Naive thymus-derived CD4-positive, alpha-beta T cell (primary cell): ENCODE measurements at regions not wholly inside any gene's neighbourhood (a gene's known extent, or its start where the extent isn't known, plus 50 kb on each side); places are given as distances from the start of the nearest gene placed in this dataset.

Experiments used
- ATAC-seq: fragments of 150-1000 bp; cut with Tn5 transposase; 2 replicates; pipeline ENCODE4 v1.10.0; 2021; ENCODE audit warnings: mild to moderate bottlenecking, moderate library complexity
- CTCF ChIA-PET: fragments of 350-600 bp; sonication (Branson Sonifier 250); formaldehyde crosslinking; loops from one replicate; lab custom pipeline; 2021; ENCODE audit warnings: antibody characterized with exemption; lab: Charles Lee
- POLR2A ChIA-PET: fragments of 350-600 bp; sonication (Branson Sonifier 250); formaldehyde crosslinking; loops from one replicate; lab custom pipeline; 2021; ENCODE audit warnings: antibody characterized with exemption, inconsistent platforms; lab: Charles Lee
- DNase-seq, 9 donors: peaks; one replicate each; pipeline versions ENCODE4 v3.0.0 to v3.0.0-alpha.2; 2020 to 2022; ENCODE audit warnings: mixed read lengths in 1 of 9
- H3K27ac ChIP-seq: one replicate; pipeline ENCODE4 v1.7.0; 2013; ENCODE audit warnings: mild to moderate bottlenecking, low read depth, low read length, moderate library complexity
- H3K27me3 ChIP-seq, 2 donors: one replicate each; pipeline ENCODE4 v1.7.0; 2013; ENCODE audit warnings: low read length in 2 of 2, mild to moderate bottlenecking in 2 of 2, moderate library complexity in 2 of 2; ENCODE audit not compliant: control insufficient read depth in 2 of 2, insufficient read depth in 2 of 2
- H3K36me3 ChIP-seq, 3 experiments: 1 replicate in 2 of 3; 2 replicates in 1 of 3; pipeline ENCODE4 v1.7.0; 2013; ENCODE audit warnings: low read length in 3 of 3, mild to moderate bottlenecking in 3 of 3, moderate library complexity in 1 of 3; ENCODE audit not compliant: insufficient read depth in 3 of 3, control insufficient read depth in 2 of 3
- H3K4me1 ChIP-seq, 2 donors: one replicate each; pipeline ENCODE4 v1.7.0; 2013; ENCODE audit warnings: low read length in 2 of 2, mild to moderate bottlenecking in 2 of 2, moderate library complexity in 1 of 2; ENCODE audit not compliant: control insufficient read depth in 2 of 2, insufficient read depth in 2 of 2
- H3K4me3 ChIP-seq: 2 replicates; pipeline ENCODE4 v1.7.0; 2013; ENCODE audit warnings: mild to moderate bottlenecking, low read length
- H3K9me3 ChIP-seq, 3 experiments: 1 replicate in 2 of 3; 2 replicates in 1 of 3; pipeline ENCODE4 v1.7.0; 2013; ENCODE audit warnings: low read length in 3 of 3; ENCODE audit not compliant: control insufficient read depth in 2 of 3
- H3K27ac Mint-ChIP-seq, 9 donors: one replicate each; pipeline ENCODE4 v1.8.0; 2020 to 2022; ENCODE audit warnings: mixed read lengths in 9 of 9, mild to moderate bottlenecking in 8 of 9, moderate library complexity in 5 of 9, inconsistent platforms in 2 of 9
- H3K27me3 Mint-ChIP-seq, 5 donors: one replicate each; pipeline ENCODE4 v1.8.0; 2021 to 2022; ENCODE audit warnings: mixed read lengths in 5 of 5, mild to moderate bottlenecking in 1 of 5
- H3K36me3 Mint-ChIP-seq, 5 donors: one replicate each; pipeline ENCODE4 v1.8.0; 2020 to 2022; ENCODE audit warnings: mixed read lengths in 5 of 5, mild to moderate bottlenecking in 3 of 5, inconsistent platforms in 1 of 5
- H3K4me1 Mint-ChIP-seq, 7 donors: one replicate each; pipeline ENCODE4 v1.8.0; 2020 to 2022; ENCODE audit warnings: mixed read lengths in 7 of 7, mild to moderate bottlenecking in 3 of 7, inconsistent platforms in 1 of 7
- H3K4me3 Mint-ChIP-seq, 10 donors: one replicate each; pipeline ENCODE4 v1.8.0; 2020 to 2022; ENCODE audit warnings: mild to moderate bottlenecking in 10 of 10, mixed read lengths in 10 of 10, moderate library complexity in 6 of 10, inconsistent platforms in 2 of 10
- H3K9me3 Mint-ChIP-seq, 11 donors: one replicate each; pipeline ENCODE4 v1.8.0; 2020 to 2022; ENCODE audit warnings: mixed read lengths in 11 of 11, mild to moderate bottlenecking in 4 of 11, inconsistent platforms in 1 of 11, moderate library complexity in 1 of 11
- intact Hi-C, 2 donors: fragments of 100-400 bp; cut with micrococcal nuclease; formaldehyde crosslinking; loops; one replicate each; pipeline ENCODE4 v1.15.1; 2023

- no peak overlapping the region for H3K4me3 Mint-ChIP-seq
- peaks cover 0 to 5% (median 0%) of the 10 kb centered on the region in 5 donors for H3K36me3 Mint-ChIP-seq
- POLR2A ChIA-PET, result no interaction called here
- Histone ChIP-seq H3K4me3 (no peak overlapping the region), H3K4me1 (no peaks in the 10 kb centered on the region), H3K27ac (no peak overlapping the region), H3K9me3 (no peaks in the 10 kb centered on the region), H3K36me3 (no peaks in the 10 kb centered on the region), H3K27me3 (no peaks in the 10 kb centered on the region)
- intact Hi-C loops, result no loop called here
- no peak for DNase-seq
- peaks cover 0 to 32% (median 0%) of the 10 kb centered on the region in 7 donors for H3K4me1 Mint-ChIP-seq
- peaks cover 0 to 6% (median 0%) of the 10 kb centered on the region in 11 donors for H3K9me3 Mint-ChIP-seq
- no peaks in the 10 kb centered on the region for H3K27me3 Mint-ChIP-seq
- ATAC-seq, result peak; percentile 57
- peak overlapping the region in 1 of 9 donors; percentile 8 for H3K27ac Mint-ChIP-seq
- CTCF ChIA-PET, result interaction anchor here (0.6 kb wide), 1 partner anchor 103 kb away, joined by 4 read pairs; no protein-coding TSS in a partner anchor
These were observed 216.2 kb downstream of the DUSP6 start for GRCh38 chr12:89135976-89136634.

GRCh38 chr12:89134213-89134770 lies 218.0 kb downstream of the DUSP6 start:
- no peak overlapping the region for H3K4me3 Mint-ChIP-seq
- H3K36me3 Mint-ChIP-seq, result peaks cover 0 to 7% (median 0%) of the 10 kb centered on the region in 5 donors
- intact Hi-C loops, result no loop called here
- peaks cover 0 to 9% (median 0%) of the 10 kb centered on the region in 11 donors for H3K9me3 Mint-ChIP-seq
- peaks cover 0 to 35% (median 0%) of the 10 kb centered on the region in 7 donors for H3K4me1 Mint-ChIP-seq
- no peak overlapping the region for H3K27ac ChIP-seq
- H3K4me1 ChIP-seq, result no peaks in the 10 kb centered on the region
- DNase-seq, result no peak
- H3K9me3 ChIP-seq, result no peaks in the 10 kb centered on the region
- H3K27me3 ChIP-seq, result no peaks in the 10 kb centered on the region
- no peak overlapping the region for H3K4me3 ChIP-seq
- H3K27ac Mint-ChIP-seq, result no peak overlapping the region
- H3K27me3 Mint-ChIP-seq, result no peaks in the 10 kb centered on the region
- ChIA-PET POLR2A (interaction anchor here (0.7 to 1.1 kb wide), 2 partner anchors 9 to 40 kb away, joined by 3 to 4 read pairs; no protein-coding TSS in a partner anchor), CTCF (no interaction called here)
- no peaks in the 10 kb centered on the region for H3K36me3 ChIP-seq
- ATAC-seq, result no peak

GRCh38 chr12:89129167-89129870 lies 223.0 kb downstream of the DUSP6 start:
- peaks cover 0 to 16% (median 0%) of the 10 kb centered on the region in 11 donors for H3K9me3 Mint-ChIP-seq
- no peak overlapping the region for H3K4me3 Mint-ChIP-seq
- intact Hi-C loops, result loop anchor here in 1 of 2 donors (5.0 kb wide), 1 partner anchor 333 kb away; no protein-coding TSS in a partner anchor
- H3K4me1 ChIP-seq, result no peaks in the 10 kb centered on the region
- POLR2A ChIA-PET, result no interaction called here
- no peak for ATAC-seq
- peaks cover 0 to 4% (median 0%) of the 10 kb centered on the region in 7 donors for H3K4me1 Mint-ChIP-seq
- H3K36me3 Mint-ChIP-seq, result peaks cover 0 to 18% (median 0%) of the 10 kb centered on the region in 5 donors
- H3K27me3 Mint-ChIP-seq, result peaks cover 0 to 2% (median 0%) of the 10 kb centered on the region in 5 donors
- no peaks in the 10 kb centered on the region for H3K36me3 ChIP-seq
- CTCF ChIA-PET, result interaction anchor here (0.6 kb wide), 1 partner anchor 1724 kb away, joined by 3 read pairs; no protein-coding TSS in a partner anchor
- no peak overlapping the region for H3K27ac ChIP-seq
- no peak overlapping the region for H3K27ac Mint-ChIP-seq
- no peaks in the 10 kb centered on the region for H3K27me3 ChIP-seq
- H3K9me3 ChIP-seq, result no peaks in the 10 kb centered on the region
- no peak overlapping the region for H3K4me3 ChIP-seq
- no peak for DNase-seq

- no peak for DNase-seq
- Mint-ChIP-seq H3K27ac (no peak overlapping the region), H3K36me3 (peaks cover 0 to 17% (median 0%) of the 10 kb centered on the region in 5 donors), H3K4me1 (peaks cover 0 to 4% (median 0%) of the 10 kb centered on the region in 7 donors), H3K4me3 (no peak overlapping the region), H3K9me3 (peaks cover 0 to 12% (median 0%) of the 10 kb centered on the region in 11 donors), H3K27me3 (peaks cover 0 to 2% (median 0%) of the 10 kb centered on the region in 5 donors)
- H3K4me3 ChIP-seq, result no peak overlapping the region
- ChIA-PET CTCF (no interaction called here), POLR2A (no interaction called here)
- no peaks in the 10 kb centered on the region for H3K27me3 ChIP-seq
- H3K36me3 ChIP-seq, result no peaks in the 10 kb centered on the region
- H3K4me1 ChIP-seq, result no peaks in the 10 kb centered on the region
- intact Hi-C loops, result loop anchor here in 1 of 2 donors (5.0 kb wide), 1 partner anchor 336 kb away; no protein-coding TSS in a partner anchor
- H3K9me3 ChIP-seq, result no peaks in the 10 kb centered on the region
- no peak for ATAC-seq
- no peak overlapping the region for H3K27ac ChIP-seq
These were observed 225.6 kb downstream of the DUSP6 start for GRCh38 chr12:89126712-89127111.

- ChIA-PET CTCF (no interaction called here), POLR2A (interaction anchor here (0.7 kb wide), 1 partner anchor 441 kb away, joined by 3 read pairs; no protein-coding TSS in a partner anchor)
- H3K4me1 Mint-ChIP-seq, result peaks cover 0 to 2% (median 0%) of the 10 kb centered on the region in 7 donors
- Histone ChIP-seq H3K9me3 (no peaks in the 10 kb centered on the region), H3K36me3 (no peaks in the 10 kb centered on the region), H3K27ac (no peak overlapping the region), H3K27me3 (no peaks in the 10 kb centered on the region), H3K4me3 (no peak overlapping the region), H3K4me1 (no peaks in the 10 kb centered on the region)
- peaks cover 0 to 4% (median 0%) of the 10 kb centered on the region in 5 donors for H3K27me3 Mint-ChIP-seq
- H3K36me3 Mint-ChIP-seq, result peaks cover 0 to 9% (median 0%) of the 10 kb centered on the region in 5 donors
- no peak overlapping the region for H3K4me3 Mint-ChIP-seq
- no peak for DNase-seq
- no peak overlapping the region for H3K27ac Mint-ChIP-seq
- no peak for ATAC-seq
- intact Hi-C loops, result no loop called here
- H3K9me3 Mint-ChIP-seq, result peaks cover 0 to 8% (median 0%) of the 10 kb centered on the region in 11 donors
These were observed 229.4 kb downstream of the DUSP6 start for GRCh38 chr12:89122852-89123251.

- no peaks in the 10 kb centered on the region for H3K9me3 ChIP-seq
- ATAC-seq (no peak), DNase-seq (no peak)
- intact Hi-C loops, result no loop called here
- POLR2A ChIA-PET, result no interaction called here
- no peaks in the 10 kb centered on the region for H3K36me3 ChIP-seq
- H3K4me3 ChIP-seq, result no peak overlapping the region
- CTCF ChIA-PET, result no interaction called here
- no peak overlapping the region for H3K27ac Mint-ChIP-seq
- no peak overlapping the region for H3K4me3 Mint-ChIP-seq
- H3K36me3 Mint-ChIP-seq, result peaks cover 0 to 6% (median 0%) of the 10 kb centered on the region in 5 donors
- peaks cover 0 to 7% (median 0%) of the 10 kb centered on the region in 7 donors for H3K4me1 Mint-ChIP-seq
- H3K27ac ChIP-seq, result no peak overlapping the region
- peaks cover 0 to 8% (median 2%) of the 10 kb centered on the region in 5 donors for H3K27me3 Mint-ChIP-seq
- H3K27me3 ChIP-seq, result no peaks in the 10 kb centered on the region
- no peaks in the 10 kb centered on the region for H3K4me1 ChIP-seq
- peaks cover 0 to 8% (median 0%) of the 10 kb centered on the region in 11 donors for H3K9me3 Mint-ChIP-seq
These were observed 234.8 kb downstream of the DUSP6 start for GRCh38 chr12:89117448-89118034.
